ENCODE measurements at regions not wholly inside any gene's neighbourhood (a gene's known extent, or its start where the extent isn't known, plus 50 kb on each side); places are given as distances from the start of the nearest gene placed in this dataset.

GRCh38 chr1:59054172-59054571 is 242.7 kb upstream of the FGGY start:
- TF ChIP-seq, protein P1, sequence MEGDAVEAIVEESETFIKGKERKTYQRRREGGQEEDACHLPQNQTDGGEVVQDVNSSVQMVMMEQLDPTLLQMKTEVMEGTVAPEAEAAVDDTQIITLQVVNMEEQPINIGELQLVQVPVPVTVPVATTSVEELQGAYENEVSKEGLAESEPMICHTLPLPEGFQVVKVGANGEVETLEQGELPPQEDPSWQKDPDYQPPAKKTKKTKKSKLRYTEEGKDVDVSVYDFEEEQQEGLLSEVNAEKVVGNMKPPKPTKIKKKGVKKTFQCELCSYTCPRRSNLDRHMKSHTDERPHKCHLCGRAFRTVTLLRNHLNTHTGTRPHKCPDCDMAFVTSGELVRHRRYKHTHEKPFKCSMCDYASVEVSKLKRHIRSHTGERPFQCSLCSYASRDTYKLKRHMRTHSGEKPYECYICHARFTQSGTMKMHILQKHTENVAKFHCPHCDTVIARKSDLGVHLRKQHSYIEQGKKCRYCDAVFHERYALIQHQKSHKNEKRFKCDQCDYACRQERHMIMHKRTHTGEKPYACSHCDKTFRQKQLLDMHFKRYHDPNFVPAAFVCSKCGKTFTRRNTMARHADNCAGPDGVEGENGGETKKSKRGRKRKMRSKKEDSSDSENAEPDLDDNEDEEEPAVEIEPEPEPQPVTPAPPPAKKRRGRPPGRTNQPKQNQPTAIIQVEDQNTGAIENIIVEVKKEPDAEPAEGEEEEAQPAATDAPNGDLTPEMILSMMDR (IDR thresholded peaks at IDR 0.05) = no peak

DNA sequence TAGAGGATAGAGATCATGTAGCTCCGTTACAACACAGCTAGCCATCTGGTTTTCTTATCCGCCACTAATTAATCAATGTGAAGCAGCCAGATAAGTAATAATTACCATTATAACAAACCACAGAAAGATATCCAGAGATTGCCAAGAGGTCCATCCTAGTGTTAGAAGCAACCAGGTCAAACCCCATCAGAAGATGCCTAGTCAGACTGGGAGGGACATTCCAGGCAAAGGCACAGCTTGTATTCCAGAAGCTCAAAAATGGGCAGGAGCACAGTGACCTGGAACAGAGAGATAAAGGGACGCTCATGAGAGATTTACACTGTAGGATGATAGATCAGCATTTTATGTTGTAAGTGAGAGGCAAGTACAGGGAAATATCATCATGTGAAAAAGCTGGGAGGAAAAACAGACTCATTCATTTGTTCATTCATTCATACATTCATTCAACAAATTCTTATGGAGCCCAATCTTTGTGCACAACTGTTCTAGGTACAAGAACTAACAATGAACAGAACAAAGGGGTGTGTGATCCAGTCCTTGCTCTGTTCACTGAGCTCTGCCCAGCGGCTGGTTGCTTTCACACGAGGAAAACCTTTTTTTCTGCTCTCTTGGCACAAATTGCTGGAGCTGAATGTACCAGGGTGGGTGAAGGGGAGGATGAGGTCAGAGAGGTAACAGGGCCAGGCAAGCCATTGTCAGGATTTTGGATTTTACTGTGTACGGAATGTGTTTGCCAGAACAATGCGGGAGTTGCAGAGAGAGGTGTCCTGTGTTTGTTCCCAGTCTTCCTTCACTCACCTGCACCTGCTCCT is 240.8 kb upstream of the FGGY start:
- Histone ChIP-seq H3K27ac (peak overlapping the region; percentile 49), H3K79me2 (no peaks in the 10 kb centered on the region), H2AFZ (peak overlapping the region; percentile 57), H3K4me3 (ENCODE audit: low read depth, low read length) (no peak overlapping the region), H3K9ac (no peak overlapping the region), H3K4me2 (ENCODE audit: low read length) (no peak overlapping the region), H3K36me3 (ENCODE audit: control insufficient read depth, insufficient read depth, low read length) (no peaks in the 10 kb centered on the region), H3K27me3 (ENCODE audit: control insufficient read depth, insufficient read depth, low read length) (no peaks in the 10 kb centered on the region), H3K9me3 (ENCODE audit: control insufficient read depth, low read length) (no peaks in the 10 kb centered on the region), H3K4me1 (peaks cover 23% of the 10 kb centered on the region)
- TF ChIP-seq, protein P1 (IDR thresholded peaks at IDR 0.05) = no peak

More at GRCh38 chr1:59054172-59054571, 242.7 kb upstream of the FGGY start:
- no peak overlapping the region for H3K27ac ChIP-seq
- H3K9me3 ChIP-seq (ENCODE audit: control insufficient read depth, low read length) = no peaks in the 10 kb centered on the region
- no peak overlapping the region for H3K4me2 ChIP-seq (ENCODE audit: low read length)
- no peaks in the 10 kb centered on the region for H3K27me3 ChIP-seq (ENCODE audit: control insufficient read depth, insufficient read depth, low read length)
- H3K36me3 ChIP-seq (ENCODE audit: control insufficient read depth, insufficient read depth, low read length) = no peaks in the 10 kb centered on the region
- no peak overlapping the region for H3K4me3 ChIP-seq (ENCODE audit: low read depth, low read length)
- H3K4me1 ChIP-seq = peaks cover 23% of the 10 kb centered on the region
- no peak overlapping the region for H2AFZ ChIP-seq
- no peaks in the 10 kb centered on the region for H3K79me2 ChIP-seq
- H3K9ac ChIP-seq = no peak overlapping the region

DNA sequence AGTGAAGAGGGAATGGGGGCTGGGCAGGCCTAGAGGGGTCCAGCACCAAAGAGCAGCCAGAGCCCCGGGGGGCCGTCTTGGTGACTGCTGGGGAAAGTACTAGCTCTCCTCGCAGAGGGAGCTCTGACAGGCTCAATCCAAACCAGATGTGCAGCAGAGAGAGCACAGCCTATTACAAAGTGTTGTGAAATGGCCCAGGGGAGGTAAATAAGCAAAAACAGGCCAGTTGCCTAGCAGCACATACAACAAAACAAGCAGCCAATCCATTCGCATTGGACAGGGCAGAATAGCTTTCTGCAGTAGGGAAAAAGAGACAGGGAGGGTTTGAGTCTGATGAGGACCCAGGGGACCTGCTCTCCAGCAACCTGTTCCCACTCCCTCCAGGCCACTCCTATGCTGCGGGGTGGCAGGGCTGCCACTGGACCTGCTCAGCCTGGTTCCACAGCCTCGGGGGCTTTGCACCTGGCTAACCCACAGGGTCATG is 239.6 kb upstream of the FGGY start:
- Histone ChIP-seq H3K79me2 (no peaks in the 10 kb centered on the region), H3K27me3 (ENCODE audit: control insufficient read depth, insufficient read depth, low read length) (no peaks in the 10 kb centered on the region), H3K4me3 (ENCODE audit: low read depth, low read length) (no peak overlapping the region), H3K9ac (no peak overlapping the region), H3K36me3 (ENCODE audit: control insufficient read depth, insufficient read depth, low read length) (no peaks in the 10 kb centered on the region), H3K4me1 (peaks cover 24% of the 10 kb centered on the region), H3K4me2 (ENCODE audit: low read length) (peak overlapping the region; percentile 25), H3K27ac (peak overlapping the region; percentile 49), H2AFZ (peak overlapping the region; percentile 57), H3K9me3 (ENCODE audit: control insufficient read depth, low read length) (no peaks in the 10 kb centered on the region)
- TF ChIP-seq, protein P1 (IDR thresholded peaks at IDR 0.05) = no peak

DNA sequence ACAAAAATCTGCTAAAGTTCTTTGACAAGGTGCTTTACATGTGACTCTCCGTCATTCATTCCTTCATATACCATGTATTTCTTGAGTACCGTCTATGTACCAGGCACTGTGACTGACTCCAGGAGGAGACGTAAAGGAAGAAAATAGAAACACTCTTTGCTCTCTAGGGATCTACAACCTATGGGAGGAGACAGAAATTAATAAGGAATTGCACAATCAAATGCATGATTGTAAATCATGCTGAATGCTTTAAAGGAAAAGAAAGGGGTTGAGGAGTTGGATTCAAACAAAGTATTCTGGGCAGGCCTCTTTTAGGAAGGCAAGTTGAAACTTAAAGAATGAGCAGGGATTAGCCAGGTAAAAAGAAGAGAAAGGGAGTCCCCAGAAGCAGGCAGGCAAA is 239.1 kb upstream of the FGGY start:
- Histone ChIP-seq H3K4me2 (ENCODE audit: low read length) (no peak overlapping the region), H3K4me1 (peaks cover 18% of the 10 kb centered on the region), H3K36me3 (ENCODE audit: control insufficient read depth, insufficient read depth, low read length) (no peaks in the 10 kb centered on the region), H3K4me3 (ENCODE audit: low read depth, low read length) (no peak overlapping the region), H3K9me3 (ENCODE audit: control insufficient read depth, low read length) (no peaks in the 10 kb centered on the region), H3K27me3 (ENCODE audit: control insufficient read depth, insufficient read depth, low read length) (no peaks in the 10 kb centered on the region), H3K79me2 (no peaks in the 10 kb centered on the region), H2AFZ (no peak overlapping the region), H3K27ac (peak overlapping the region; percentile 36), H3K9ac (no peak overlapping the region)
- TF ChIP-seq, protein P1 (IDR thresholded peaks at IDR 0.05) = no peak
